ENCODE measurements at regions not wholly inside any gene's neighbourhood (a gene's known extent, or its start where the extent isn't known, plus 50 kb on each side); places are given as distances from the start of the nearest gene placed in this dataset.

GRCh38 chr12:58270966-58271705 is 329.8 kb downstream of the ATP23 start:
- DNase-seq, result no peak

- no peak for DNase-seq
These were observed 331.1 kb downstream of the ATP23 start for GRCh38 chr12:58272461-58272860.

- no peak for DNase-seq
These were observed 335.9 kb downstream of the ATP23 start for GRCh38 chr12:58277231-58277630.

- no peak for DNase-seq
These were observed 342.2 kb downstream of the ATP23 start for GRCh38 chr12:58283553-58283952.

- DNase-seq, result no peak
These were observed 344.2 kb downstream of the ATP23 start for GRCh38 chr12:58285551-58285950.

DNA sequence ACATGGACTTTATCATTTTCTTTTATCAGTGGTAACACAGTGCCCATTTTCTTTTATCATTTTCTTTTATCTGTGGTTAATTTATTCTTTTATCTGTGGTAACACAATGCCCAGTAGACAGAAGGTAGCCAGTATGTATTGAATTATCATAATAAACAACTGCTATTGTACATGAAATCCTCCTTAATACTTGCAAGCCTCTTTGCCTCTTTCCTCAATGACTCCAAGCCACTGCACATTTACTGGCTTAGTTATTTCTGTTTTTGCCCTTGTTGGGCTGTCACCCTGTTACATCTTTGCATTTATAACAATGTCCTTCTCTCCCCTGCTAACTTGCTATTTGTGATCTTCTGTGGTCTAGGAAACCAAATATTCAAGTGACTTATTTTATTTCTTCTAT is 345.0 kb downstream of the ATP23 start:
- DNase-seq, result no peak

DNA sequence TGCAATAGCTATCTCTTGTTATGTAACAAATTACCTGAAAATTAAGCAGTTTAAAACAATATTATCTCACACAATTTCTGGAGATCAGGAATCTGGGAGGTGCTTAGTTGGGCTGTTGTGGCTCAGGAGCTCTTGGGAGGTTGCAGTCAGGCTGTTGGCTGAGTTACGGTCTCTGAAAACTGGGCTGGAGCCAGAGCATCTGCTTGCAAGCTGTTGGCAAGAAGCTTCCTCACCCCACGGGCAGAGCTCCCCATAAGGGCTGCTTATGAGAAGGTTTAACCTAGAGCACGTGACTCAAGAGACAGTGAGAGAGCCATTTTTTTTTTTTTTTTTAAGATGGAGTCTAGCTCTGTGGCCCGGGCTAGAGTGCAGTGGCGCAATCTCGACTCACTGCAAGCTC is 346.8 kb downstream of the ATP23 start:
- DNase-seq, result no peak

DNA sequence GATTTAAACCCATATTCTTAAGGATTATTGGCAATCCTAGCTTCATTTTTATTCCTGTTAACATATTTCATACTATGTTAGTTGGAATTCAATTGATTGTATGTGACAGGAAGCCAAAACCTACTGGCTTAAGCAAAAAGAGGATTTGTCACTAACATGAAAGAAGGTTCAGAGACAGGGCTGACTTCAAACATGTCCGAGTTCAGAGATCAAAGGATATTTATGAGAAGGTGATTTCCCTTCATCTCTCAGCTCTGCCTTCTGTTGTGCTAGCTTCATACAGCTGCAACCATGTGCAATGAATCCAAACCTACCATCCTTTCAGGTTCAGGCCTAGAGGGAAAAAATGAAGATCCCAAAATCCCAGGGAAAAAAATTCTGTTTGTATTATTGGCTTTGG is 349.7 kb downstream of the ATP23 start:
- DNase-seq, result no peak

GRCh38 chr12:58293308-58293982 is 352.1 kb downstream of the ATP23 start:
- no peak for DNase-seq

- DNase-seq, result no peak
These were observed 353.9 kb downstream of the ATP23 start for GRCh38 chr12:58295268-58295667.

GRCh38 chr12:58296863-58297262 is 355.5 kb downstream of the ATP23 start:
- DNase-seq, result no peak

DNA sequence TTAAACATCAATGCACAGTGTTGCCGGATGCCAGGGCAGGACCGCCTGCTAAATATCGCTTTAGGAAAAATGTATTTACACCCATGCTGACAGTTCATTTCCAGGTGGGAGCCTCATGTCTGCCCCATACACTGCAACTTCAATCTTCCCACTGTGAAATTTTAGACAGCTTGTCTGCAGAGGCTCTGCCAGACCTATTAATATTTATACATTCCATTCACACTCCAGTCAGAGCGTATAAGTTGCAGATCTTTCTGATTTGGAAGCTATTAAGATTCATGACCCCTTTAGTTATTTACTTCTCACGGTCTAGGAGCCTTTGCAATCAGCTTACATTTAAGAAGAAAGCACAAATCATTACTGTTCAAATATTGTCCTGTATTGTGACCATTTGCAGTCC is 357.4 kb downstream of the ATP23 start:
- no peak for DNase-seq

DNA sequence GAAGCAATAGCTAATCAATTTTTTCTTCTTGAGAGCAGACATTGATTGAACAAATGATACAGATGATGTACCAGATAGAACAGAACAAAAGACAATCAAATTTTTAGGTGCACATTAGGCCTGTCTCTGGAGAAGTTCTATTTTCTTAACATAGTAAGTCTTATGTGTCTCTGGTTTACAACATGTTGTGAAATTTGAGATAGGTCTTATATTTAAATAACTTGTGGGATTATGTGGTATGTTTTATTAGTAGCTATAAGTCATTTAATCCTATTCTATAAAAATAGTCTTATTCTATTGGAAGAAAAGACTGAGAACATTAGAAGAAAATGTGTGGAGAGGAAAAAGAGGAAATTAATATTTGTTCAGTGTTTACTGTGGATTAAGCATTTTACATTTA is 358.0 kb downstream of the ATP23 start:
- DNase-seq, result no peak

- DNase-seq, result no peak
These were observed 359.8 kb downstream of the ATP23 start for GRCh38 chr12:58301038-58301729.

DNA sequence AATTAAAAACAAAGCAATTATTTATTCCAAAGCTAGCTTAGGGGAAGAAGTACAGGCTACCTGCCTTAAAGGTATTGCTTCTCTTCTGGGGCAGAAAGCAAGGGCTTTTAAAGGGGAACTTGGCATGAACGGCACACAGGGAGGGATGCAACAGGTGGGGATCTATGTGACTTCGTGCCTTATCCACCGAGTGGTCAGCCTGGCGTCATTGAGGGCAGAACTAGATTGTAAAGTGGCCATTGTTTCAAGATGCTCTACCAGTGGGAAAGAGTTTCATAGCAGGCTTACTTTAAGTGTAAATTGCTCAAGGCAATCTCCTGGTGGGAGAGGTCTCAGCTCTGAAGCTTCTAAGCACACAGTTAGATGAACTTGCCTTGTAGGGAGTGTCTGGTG is 360.4 kb downstream of the ATP23 start:
- DNase-seq, result no peak

DNA sequence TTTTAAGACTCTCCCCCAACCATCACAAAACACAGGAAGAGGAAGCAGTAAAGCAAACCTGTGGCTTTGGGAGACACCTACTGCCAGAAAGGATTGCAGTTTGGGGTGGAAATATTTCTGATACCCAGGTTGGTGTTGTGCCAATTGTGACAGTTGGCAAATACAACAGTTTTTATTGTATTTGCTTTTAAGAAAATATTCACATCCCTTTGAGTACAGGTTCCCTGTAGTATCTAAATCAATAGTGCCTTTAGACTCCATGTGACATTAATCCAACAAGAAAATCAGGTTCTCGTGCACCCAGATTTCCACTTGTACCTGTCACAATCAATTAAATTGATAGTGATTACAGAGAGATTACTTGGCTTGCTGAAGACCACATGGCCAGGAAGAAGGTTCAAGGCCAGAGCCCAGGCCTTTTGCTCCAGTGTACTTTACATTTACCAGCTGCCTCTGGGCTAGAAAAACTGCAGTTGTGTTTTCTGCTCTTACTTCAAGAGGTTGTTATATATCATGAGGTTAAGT is 361.2 kb downstream of the ATP23 start:
- no peak for DNase-seq

DNA sequence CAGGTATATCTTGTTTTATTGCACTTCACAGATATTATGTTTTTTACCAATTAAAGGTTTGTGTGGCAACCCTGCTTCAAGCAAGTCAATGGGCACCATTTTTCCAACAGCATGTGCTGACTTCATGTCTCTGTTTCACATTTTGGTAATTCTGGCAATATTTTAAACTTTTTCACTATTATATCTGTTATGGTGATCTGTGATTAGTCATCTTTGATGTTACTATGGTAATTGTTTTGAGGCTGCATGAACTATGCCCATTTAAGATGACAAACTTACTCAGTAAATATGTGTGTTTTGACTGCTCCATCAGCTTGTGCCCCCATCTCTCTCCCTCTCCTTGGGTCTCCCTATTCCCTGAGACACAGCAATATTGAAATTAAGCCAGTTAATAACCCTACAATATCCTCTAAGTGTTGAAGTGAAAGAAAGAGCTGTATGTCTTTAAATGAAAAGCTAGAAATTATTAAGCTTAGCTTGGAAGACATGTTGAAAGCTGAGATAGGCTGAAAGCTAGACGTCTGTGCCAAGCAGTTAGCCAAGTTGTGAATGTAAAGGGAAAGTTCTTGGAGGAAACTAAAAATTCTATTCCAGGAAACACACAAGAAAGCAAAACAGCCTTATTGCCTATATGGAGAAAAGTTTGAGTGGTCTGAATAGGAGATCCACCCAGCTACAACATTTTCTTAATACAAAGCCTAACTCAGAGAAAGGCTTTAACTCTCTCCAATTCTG is 365.1 kb downstream of the ATP23 start:
- DNase-seq, result no peak

GRCh38 chr12:58309806-58310205 is 368.4 kb downstream of the ATP23 start:
- DNase-seq, result no peak

GRCh38 chr12:58310368-58310767 is 369.0 kb downstream of the ATP23 start:
- DNase-seq, result no peak

- no peak for DNase-seq
These were observed 369.6 kb downstream of the ATP23 start for GRCh38 chr12:58310809-58311622.

DNA sequence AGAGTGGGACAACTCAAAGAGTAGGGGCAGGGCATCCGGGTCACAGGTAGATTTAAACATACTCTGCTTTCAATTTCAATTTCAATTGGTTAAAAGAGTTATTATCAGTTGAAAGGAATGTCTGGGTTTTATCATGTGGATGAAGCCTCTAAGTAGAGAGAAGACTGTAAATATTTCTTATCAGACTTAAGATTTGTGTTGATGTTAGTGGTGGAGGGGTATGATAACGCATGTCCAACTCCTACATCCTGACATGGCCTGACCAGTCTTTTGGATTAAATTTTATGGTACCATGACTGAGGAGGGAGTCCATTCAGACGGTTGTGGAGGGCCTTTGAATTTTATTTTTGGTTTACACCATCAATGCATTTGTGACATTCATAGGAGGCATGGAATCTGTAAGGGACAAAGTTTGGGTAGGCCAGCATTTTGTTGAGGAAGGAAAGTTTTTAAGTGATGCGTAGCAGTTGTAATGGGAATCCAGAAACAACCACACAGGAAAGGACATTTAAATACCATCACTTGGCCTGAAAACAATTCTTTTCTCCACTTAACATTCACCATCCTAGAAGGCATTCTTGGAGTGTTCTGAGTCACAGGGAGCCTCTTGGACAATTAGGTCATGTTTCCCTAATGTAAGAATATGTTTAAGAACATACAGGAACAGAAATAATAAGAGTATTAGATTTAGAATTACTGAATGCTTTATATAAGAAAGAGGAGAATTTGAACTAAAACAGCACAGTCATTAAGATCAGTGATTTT is 371.9 kb downstream of the ATP23 start:
- DNase-seq, result no peak

GRCh38 chr12:58314610-58315009 is 373.2 kb downstream of the ATP23 start:
- DNase-seq, result no peak

Data from CD4-positive, alpha-beta T cell treated with Interleukin-17A for 1 hour (primary cell).